Tibial nerve (tissue), 4 donors: ENCODE measurements at regions not wholly inside any gene's neighbourhood (a gene's known extent, or its start where the extent isn't known, plus 50 kb on each side); places are given as distances from the start of the nearest gene placed in this dataset.

ENCODE experiments used
- CTCF ChIP-seq, 5 experiments: fragments of 200-600 bp in 3 of 5; fragments of 450-650 bp in 2 of 5; sonication (generic) in 3 of 5; IDR thresholded peaks; one replicate each; pipeline ENCODE4 v1.5.1; 2016 to 2019; ENCODE audit warnings: antibody characterized with exemption in 5 of 5, mild to moderate bottlenecking in 3 of 5, moderate library complexity in 2 of 5
- EP300 ChIP-seq, 2 donors: sonication (generic); formaldehyde crosslinking; IDR thresholded peaks; one replicate each; pipeline ENCODE4 v1.6.1; 2017; ENCODE audit warnings: antibody characterized with exemption in 2 of 2, mild to moderate bottlenecking in 1 of 2
- POLR2A ChIP-seq, 2 donors: fragments of 450-650 bp; IDR thresholded peaks; one replicate each; pipeline ENCODE4 v1.6.1; 2017; ENCODE audit warnings: antibody characterized with exemption in 2 of 2, mild to moderate bottlenecking in 2 of 2, moderate library complexity in 2 of 2

DNA sequence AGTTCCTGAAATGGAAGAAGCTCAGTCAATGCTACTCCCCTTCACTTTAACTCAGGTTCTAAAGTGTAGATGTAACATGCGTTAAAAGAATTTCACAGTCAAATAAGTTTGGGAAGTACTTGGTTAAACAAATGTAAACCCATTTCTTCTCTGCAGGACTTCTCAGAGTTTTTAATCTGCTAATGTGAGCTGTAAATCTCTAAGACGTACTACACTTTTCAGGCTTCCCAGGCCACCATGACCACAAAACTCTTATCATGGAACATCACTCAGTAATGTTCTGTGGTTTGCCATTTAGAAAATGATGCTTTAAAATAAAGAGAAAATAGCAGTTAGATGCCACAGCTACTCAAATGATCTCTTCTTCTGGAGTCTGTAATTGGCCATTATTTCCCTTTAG, 104.3 kb downstream of the HHIPL2 start:
- no peak for TF ChIP-seq CTCF (IDR thresholded peaks at IDR 0.05)
- no peak for TF ChIP-seq POLR2A (IDR thresholded peaks at IDR 0.05)
- TF ChIP-seq EP300 (IDR thresholded peaks at IDR 0.05) = no peak
